DOHH2 (cell line): ENCODE measurements at regions not wholly inside any gene's neighbourhood (a gene's known extent, or its start where the extent isn't known, plus 50 kb on each side); places are given as distances from the start of the nearest gene placed in this dataset.

Experiments
- EZH2phosphoT487 ChIP-seq: fragments of 200-600 bp; sonication (generic); IDR thresholded peaks from 2 replicates; pipeline ENCODE4 v1.6.1; 2017; ENCODE audit warnings: borderline replicate concordance, mild to moderate bottlenecking, antibody characterized with exemption, low read length, moderate library complexity, mixed read lengths
- TF ChIP-seq, protein P1 (sequence below): fragments of 200-600 bp; sonication (generic); IDR thresholded peaks from one replicate; pipeline ENCODE4 v1.5.1; 2014; ENCODE audit warnings: antibody characterized with exemption, mild to moderate bottlenecking, low read depth, low read length; ENCODE audit not compliant: poor library complexity, severe bottlenecking

GRCh38 chr9:78539188-78539587, 242.3 kb downstream of the PSAT1 start:
- TF ChIP-seq, protein P1, sequence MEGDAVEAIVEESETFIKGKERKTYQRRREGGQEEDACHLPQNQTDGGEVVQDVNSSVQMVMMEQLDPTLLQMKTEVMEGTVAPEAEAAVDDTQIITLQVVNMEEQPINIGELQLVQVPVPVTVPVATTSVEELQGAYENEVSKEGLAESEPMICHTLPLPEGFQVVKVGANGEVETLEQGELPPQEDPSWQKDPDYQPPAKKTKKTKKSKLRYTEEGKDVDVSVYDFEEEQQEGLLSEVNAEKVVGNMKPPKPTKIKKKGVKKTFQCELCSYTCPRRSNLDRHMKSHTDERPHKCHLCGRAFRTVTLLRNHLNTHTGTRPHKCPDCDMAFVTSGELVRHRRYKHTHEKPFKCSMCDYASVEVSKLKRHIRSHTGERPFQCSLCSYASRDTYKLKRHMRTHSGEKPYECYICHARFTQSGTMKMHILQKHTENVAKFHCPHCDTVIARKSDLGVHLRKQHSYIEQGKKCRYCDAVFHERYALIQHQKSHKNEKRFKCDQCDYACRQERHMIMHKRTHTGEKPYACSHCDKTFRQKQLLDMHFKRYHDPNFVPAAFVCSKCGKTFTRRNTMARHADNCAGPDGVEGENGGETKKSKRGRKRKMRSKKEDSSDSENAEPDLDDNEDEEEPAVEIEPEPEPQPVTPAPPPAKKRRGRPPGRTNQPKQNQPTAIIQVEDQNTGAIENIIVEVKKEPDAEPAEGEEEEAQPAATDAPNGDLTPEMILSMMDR = no peak
- TF ChIP-seq EZH2phosphoT487 = no peak
